ENCODE measurements at regions not wholly inside any gene's neighbourhood (a gene's known extent, or its start where the extent isn't known, plus 50 kb on each side); places are given as distances from the start of the nearest gene placed in this dataset.
A peak's percentile ranks its signal among the peaks of the same experiment; 100 is the strongest.

DNA sequence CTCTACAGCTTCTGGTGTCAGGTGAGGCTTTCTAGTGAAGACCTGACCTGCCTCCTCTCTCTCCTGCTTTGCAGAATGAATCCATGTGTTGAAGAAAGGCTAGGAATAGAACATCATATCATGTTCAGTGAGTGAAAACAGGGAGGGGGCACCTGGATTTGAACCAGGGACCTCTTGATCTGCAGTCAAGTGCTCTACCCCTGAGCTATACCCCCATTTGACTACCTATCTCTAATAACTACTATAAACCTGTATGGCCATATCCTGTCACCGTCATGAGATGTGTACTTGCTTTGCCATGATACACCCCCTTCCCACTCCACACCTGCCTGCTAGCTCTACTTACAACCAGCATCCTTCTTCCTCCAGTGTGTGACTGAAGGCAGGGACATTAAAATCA lies 91.3 kb upstream of the ZNF746 start:
- H3K4me2 ChIP-seq (replicated peaks; ENCODE audit: extremely low read depth, low read length, poor library complexity, severe bottlenecking), result no peak overlapping the region
- Mint-ChIP-seq H3K4me3 (no peak overlapping the region), H3K4me1 (no peaks in the 10 kb centered on the region), H3K27ac (no peak overlapping the region), H3K9me3 (peaks cover 2 to 16% (median 10%) of the 10 kb centered on the region in 7 donors), H3K36me3 (peaks cover 81 to 91% of the 10 kb centered on the region in 2 donors), H3K27me3 (ENCODE audit: low read depth in 3 of 3) (peaks cover 0 to 2% (median 0%) of the 10 kb centered on the region in 3 donors)
- H3K9ac ChIP-seq (ENCODE audit: insufficient read depth, low read length, poor library complexity, severe bottlenecking), result no peak overlapping the region
- H3K36me3 ChIP-seq (replicated peaks in 1 of 2; ENCODE audit: control insufficient read depth in 1 of 2, insufficient read depth in 2 of 2, low read length in 2 of 2), result peaks cover 40 to 97% of the 10 kb centered on the region in 2 donors
- H3K27ac ChIP-seq (ENCODE audit: low read depth in 1 of 2, low read length in 2 of 2), result no peak overlapping the region
- no peaks in the 10 kb centered on the region for H3K79me2 ChIP-seq (ENCODE audit: insufficient read depth, low read length)
- H4K20me1 ChIP-seq (ENCODE audit: insufficient read depth, low read length), result no peaks in the 10 kb centered on the region
- H2AFZ ChIP-seq (ENCODE audit: insufficient read depth, low read depth, low read length, poor library complexity, severe bottlenecking), result no peak overlapping the region
- H3K4me1 ChIP-seq (ENCODE audit: control insufficient read depth in 1 of 2, insufficient read depth in 2 of 2, low read length in 2 of 2), result no peaks in the 10 kb centered on the region
- H3K9me3 ChIP-seq (replicated peaks in 1 of 2; ENCODE audit: control insufficient read depth in 1 of 2, insufficient read depth in 1 of 2, low read length in 2 of 2), result peaks cover 6 to 14% of the 10 kb centered on the region in 2 donors
- no peaks in the 10 kb centered on the region for H3K27me3 ChIP-seq (ENCODE audit: control insufficient read depth in 2 of 2, insufficient read depth in 2 of 2, low read length in 2 of 2)
- WGBS (ENCODE audit: insufficient coverage), result 100% methylated on average over 1 of the region's 1 CpG
- no peak for DNase-seq
- intact Hi-C loops (cut with micrococcal nuclease), result no loop called here
- H3K4me3 ChIP-seq (replicated peaks in 1 of 3; ENCODE audit: low read depth in 2 of 3, low read length in 3 of 3), result no peak overlapping the region
- TF ChIP-seq, protein P1, sequence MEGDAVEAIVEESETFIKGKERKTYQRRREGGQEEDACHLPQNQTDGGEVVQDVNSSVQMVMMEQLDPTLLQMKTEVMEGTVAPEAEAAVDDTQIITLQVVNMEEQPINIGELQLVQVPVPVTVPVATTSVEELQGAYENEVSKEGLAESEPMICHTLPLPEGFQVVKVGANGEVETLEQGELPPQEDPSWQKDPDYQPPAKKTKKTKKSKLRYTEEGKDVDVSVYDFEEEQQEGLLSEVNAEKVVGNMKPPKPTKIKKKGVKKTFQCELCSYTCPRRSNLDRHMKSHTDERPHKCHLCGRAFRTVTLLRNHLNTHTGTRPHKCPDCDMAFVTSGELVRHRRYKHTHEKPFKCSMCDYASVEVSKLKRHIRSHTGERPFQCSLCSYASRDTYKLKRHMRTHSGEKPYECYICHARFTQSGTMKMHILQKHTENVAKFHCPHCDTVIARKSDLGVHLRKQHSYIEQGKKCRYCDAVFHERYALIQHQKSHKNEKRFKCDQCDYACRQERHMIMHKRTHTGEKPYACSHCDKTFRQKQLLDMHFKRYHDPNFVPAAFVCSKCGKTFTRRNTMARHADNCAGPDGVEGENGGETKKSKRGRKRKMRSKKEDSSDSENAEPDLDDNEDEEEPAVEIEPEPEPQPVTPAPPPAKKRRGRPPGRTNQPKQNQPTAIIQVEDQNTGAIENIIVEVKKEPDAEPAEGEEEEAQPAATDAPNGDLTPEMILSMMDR (IDR thresholded peaks at IDR 0.05), result no peak

DNA sequence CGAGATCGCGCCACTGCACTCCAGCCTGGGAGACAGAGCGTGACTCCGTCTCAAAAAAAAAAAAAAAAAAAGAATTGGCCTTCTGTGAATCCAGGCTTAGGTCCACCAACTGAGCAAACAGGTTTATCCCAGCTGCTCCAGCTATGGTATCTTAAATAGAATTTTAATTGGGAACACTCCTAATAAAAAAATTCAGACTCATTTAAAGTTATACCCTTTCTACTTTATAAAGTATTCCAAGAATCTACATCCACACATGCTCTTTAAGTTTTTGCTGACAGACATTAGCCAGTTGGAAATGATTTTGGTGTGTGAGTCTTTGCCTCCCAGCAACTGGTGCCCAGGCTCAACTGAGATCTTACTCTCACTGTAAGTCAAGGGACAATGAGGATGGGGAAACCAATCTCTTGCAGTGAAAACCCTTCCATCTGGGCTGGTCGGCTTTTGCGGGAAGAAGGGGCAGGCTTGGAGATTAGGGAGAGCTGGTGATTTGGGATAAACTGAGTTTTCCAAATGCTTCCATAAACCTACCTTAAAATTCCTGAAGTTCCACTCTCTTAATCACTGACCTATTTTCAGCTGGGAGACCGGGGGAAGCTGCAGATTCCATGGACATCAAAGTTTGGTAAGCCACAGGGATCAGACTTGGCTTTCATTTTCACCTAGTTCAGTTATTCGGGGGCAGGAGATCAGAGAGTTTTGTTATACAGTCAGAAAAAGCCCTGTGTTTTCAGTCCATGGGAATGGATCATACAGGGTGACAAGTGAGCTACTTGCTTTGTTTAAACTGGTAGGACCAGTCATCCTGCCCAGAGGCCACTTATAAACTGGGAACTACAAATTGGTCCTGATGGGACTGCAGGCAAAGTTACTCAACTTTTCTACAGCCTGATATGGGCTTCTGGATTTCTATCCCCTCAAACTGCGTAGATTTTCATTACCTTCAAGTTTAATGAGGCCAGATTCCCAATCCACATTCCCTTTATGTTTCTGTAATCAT lies 89.3 kb upstream of the ZNF746 start:
- Histone ChIP-seq H3K79me2 (ENCODE audit: insufficient read depth, low read length) (no peaks in the 10 kb centered on the region), H3K36me3 (replicated peaks in 1 of 2; ENCODE audit: control insufficient read depth in 1 of 2, insufficient read depth in 2 of 2, low read length in 2 of 2) (peaks cover 36 to 99% of the 10 kb centered on the region in 2 donors), H3K9me3 (replicated peaks in 1 of 2; ENCODE audit: control insufficient read depth in 1 of 2, insufficient read depth in 1 of 2, low read length in 2 of 2) (peaks cover 6 to 14% of the 10 kb centered on the region in 2 donors), H4K20me1 (ENCODE audit: insufficient read depth, low read length) (no peaks in the 10 kb centered on the region), H3K27ac (ENCODE audit: low read depth in 1 of 2, low read length in 2 of 2) (no peak overlapping the region), H2AFZ (ENCODE audit: insufficient read depth, low read depth, low read length, poor library complexity, severe bottlenecking) (no peak overlapping the region), H3K4me1 (ENCODE audit: control insufficient read depth in 1 of 2, insufficient read depth in 2 of 2, low read length in 2 of 2) (no peaks in the 10 kb centered on the region), H3K27me3 (ENCODE audit: control insufficient read depth in 2 of 2, insufficient read depth in 2 of 2, low read length in 2 of 2) (no peaks in the 10 kb centered on the region), H3K4me3 (replicated peaks in 1 of 3; ENCODE audit: low read depth in 2 of 3, low read length in 3 of 3) (no peak overlapping the region), H3K4me2 (replicated peaks; ENCODE audit: extremely low read depth, low read length, poor library complexity, severe bottlenecking) (no peak overlapping the region), H3K9ac (ENCODE audit: insufficient read depth, low read length, poor library complexity, severe bottlenecking) (no peak overlapping the region)
- peak overlapping the region in 1 of 7 donors; percentile 39 for H3K27ac Mint-ChIP-seq
- H3K27me3 Mint-ChIP-seq (ENCODE audit: low read depth in 3 of 3), result peaks cover 0 to 2% (median 0%) of the 10 kb centered on the region in 3 donors
- H3K36me3 Mint-ChIP-seq, result peaks cover 89 to 91% of the 10 kb centered on the region in 2 donors
- WGBS (ENCODE audit: insufficient coverage), result 100% methylated on average over 3 of the region's 10 CpGs
- H3K4me1 Mint-ChIP-seq, result no peaks in the 10 kb centered on the region
- H3K4me3 Mint-ChIP-seq, result no peak overlapping the region
- peaks cover 2 to 31% (median 15%) of the 10 kb centered on the region in 7 donors for H3K9me3 Mint-ChIP-seq
- intact Hi-C loops (cut with micrococcal nuclease), result no loop called here
- DNase-seq, result no peak
- TF ChIP-seq, protein P1 (IDR thresholded peaks at IDR 0.05), result no peak

Measured in CD14-positive monocyte (primary cell).